ENCODE measurements at regions not wholly inside any gene's neighbourhood (a gene's known extent, or its start where the extent isn't known, plus 50 kb on each side); places are given as distances from the start of the nearest gene placed in this dataset.

- no peak for DNase-seq (ENCODE audit: low spot score)
- no peak overlapping the region for H3K27ac ChIP-seq
- no peak overlapping the region for H3K4me2 ChIP-seq
- Mint-ChIP-seq H3K27me3 (ENCODE audit: insufficient read depth, low read depth) (no peaks in the 10 kb centered on the region), H3K4me3 (no peak overlapping the region), H3K36me3 (peaks cover 3% of the 10 kb centered on the region), H3K27ac (no peak overlapping the region), H3K4me1 (peaks cover 20% of the 10 kb centered on the region), H3K9me3 (peaks cover 23% of the 10 kb centered on the region)
- no peak overlapping the region for H2AFZ ChIP-seq (replicated peaks)
- H3K79me2 ChIP-seq (ENCODE audit: low read depth): no peaks in the 10 kb centered on the region
- H3K9me3 ChIP-seq (ENCODE audit: low read depth): no peaks in the 10 kb centered on the region
- no peaks in the 10 kb centered on the region for H4K20me1 ChIP-seq (ENCODE audit: low read depth)
- TF ChIP-seq EZH2phosphoT487 (IDR thresholded peaks at IDR 0.05): no peak
- TF ChIP-seq, protein P1, sequence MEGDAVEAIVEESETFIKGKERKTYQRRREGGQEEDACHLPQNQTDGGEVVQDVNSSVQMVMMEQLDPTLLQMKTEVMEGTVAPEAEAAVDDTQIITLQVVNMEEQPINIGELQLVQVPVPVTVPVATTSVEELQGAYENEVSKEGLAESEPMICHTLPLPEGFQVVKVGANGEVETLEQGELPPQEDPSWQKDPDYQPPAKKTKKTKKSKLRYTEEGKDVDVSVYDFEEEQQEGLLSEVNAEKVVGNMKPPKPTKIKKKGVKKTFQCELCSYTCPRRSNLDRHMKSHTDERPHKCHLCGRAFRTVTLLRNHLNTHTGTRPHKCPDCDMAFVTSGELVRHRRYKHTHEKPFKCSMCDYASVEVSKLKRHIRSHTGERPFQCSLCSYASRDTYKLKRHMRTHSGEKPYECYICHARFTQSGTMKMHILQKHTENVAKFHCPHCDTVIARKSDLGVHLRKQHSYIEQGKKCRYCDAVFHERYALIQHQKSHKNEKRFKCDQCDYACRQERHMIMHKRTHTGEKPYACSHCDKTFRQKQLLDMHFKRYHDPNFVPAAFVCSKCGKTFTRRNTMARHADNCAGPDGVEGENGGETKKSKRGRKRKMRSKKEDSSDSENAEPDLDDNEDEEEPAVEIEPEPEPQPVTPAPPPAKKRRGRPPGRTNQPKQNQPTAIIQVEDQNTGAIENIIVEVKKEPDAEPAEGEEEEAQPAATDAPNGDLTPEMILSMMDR (IDR thresholded peaks at IDR 0.05): no peak
- no peak for TF ChIP-seq EZH2 (IDR thresholded peaks at IDR 0.05)
- no peaks in the 10 kb centered on the region for H3F3A ChIP-seq (ENCODE audit: low read depth)
- no peaks in the 10 kb centered on the region for H3K27me3 ChIP-seq
- no peaks in the 10 kb centered on the region for H3K36me3 ChIP-seq
- H3K4me3 ChIP-seq: no peak overlapping the region
- no peak overlapping the region for H3K9ac ChIP-seq
- H3K4me1 ChIP-seq: no peaks in the 10 kb centered on the region
Observed at GRCh38 chr2:200144571-200144970, 161.9 kb upstream of the SPATS2L start.

- no peaks in the 10 kb centered on the region for H3K36me3 ChIP-seq
- peaks cover 35% of the 10 kb centered on the region for H3K9me3 Mint-ChIP-seq
- DNase-seq (ENCODE audit: low spot score): no peak
- H3K4me2 ChIP-seq: no peak overlapping the region
- H2AFZ ChIP-seq (replicated peaks): no peak overlapping the region
- no peak overlapping the region for H3K9ac ChIP-seq
- no peak overlapping the region for H3K27ac Mint-ChIP-seq
- H3K36me3 Mint-ChIP-seq: peaks cover 4% of the 10 kb centered on the region
- H3K9me3 ChIP-seq (ENCODE audit: low read depth): no peaks in the 10 kb centered on the region
- no peaks in the 10 kb centered on the region for H3F3A ChIP-seq (ENCODE audit: low read depth)
- no peaks in the 10 kb centered on the region for H3K27me3 ChIP-seq
- H3K27me3 Mint-ChIP-seq (ENCODE audit: insufficient read depth, low read depth): no peaks in the 10 kb centered on the region
- H4K20me1 ChIP-seq (ENCODE audit: low read depth): no peaks in the 10 kb centered on the region
- no peak overlapping the region for H3K4me3 Mint-ChIP-seq
- no peaks in the 10 kb centered on the region for H3K4me1 ChIP-seq
- H3K4me1 Mint-ChIP-seq: peaks cover 9% of the 10 kb centered on the region
- no peak overlapping the region for H3K4me3 ChIP-seq
- TF ChIP-seq EZH2phosphoT487 (IDR thresholded peaks at IDR 0.05) (no peak), EZH2 (IDR thresholded peaks at IDR 0.05) (no peak)
- TF ChIP-seq, protein P1 (IDR thresholded peaks at IDR 0.05): no peak
- no peaks in the 10 kb centered on the region for H3K79me2 ChIP-seq (ENCODE audit: low read depth)
- H3K27ac ChIP-seq: no peak overlapping the region
Observed at GRCh38 chr2:200146501-200146900, 160.0 kb upstream of the SPATS2L start.

- Histone ChIP-seq H3K9ac (no peak overlapping the region), H3K27me3 (no peaks in the 10 kb centered on the region), H4K20me1 (ENCODE audit: low read depth) (no peaks in the 10 kb centered on the region), H3K4me1 (no peaks in the 10 kb centered on the region), H3K4me2 (no peak overlapping the region), H3K36me3 (no peaks in the 10 kb centered on the region), H3K79me2 (ENCODE audit: low read depth) (no peaks in the 10 kb centered on the region), H3K4me3 (no peak overlapping the region), H2AFZ (replicated peaks) (no peak overlapping the region), H3K9me3 (ENCODE audit: low read depth) (no peaks in the 10 kb centered on the region), H3F3A (ENCODE audit: low read depth) (no peaks in the 10 kb centered on the region), H3K27ac (no peak overlapping the region)
- Mint-ChIP-seq H3K4me3 (no peak overlapping the region), H3K27ac (no peak overlapping the region), H3K36me3 (peaks cover 5% of the 10 kb centered on the region), H3K9me3 (peaks cover 42% of the 10 kb centered on the region), H3K27me3 (ENCODE audit: insufficient read depth, low read depth) (no peaks in the 10 kb centered on the region), H3K4me1 (peaks cover 9% of the 10 kb centered on the region)
- DNase-seq (ENCODE audit: low spot score): no peak
- no peak for TF ChIP-seq EZH2 (IDR thresholded peaks at IDR 0.05)
- no peak for TF ChIP-seq EZH2phosphoT487 (IDR thresholded peaks at IDR 0.05)
- TF ChIP-seq, protein P1 (IDR thresholded peaks at IDR 0.05): no peak
Observed at GRCh38 chr2:200147371-200147770, 159.1 kb upstream of the SPATS2L start.
